ENCODE measurements at regions not wholly inside any gene's neighbourhood (a gene's known extent, or its start where the extent isn't known, plus 50 kb on each side); places are given as distances from the start of the nearest gene placed in this dataset.

DNA sequence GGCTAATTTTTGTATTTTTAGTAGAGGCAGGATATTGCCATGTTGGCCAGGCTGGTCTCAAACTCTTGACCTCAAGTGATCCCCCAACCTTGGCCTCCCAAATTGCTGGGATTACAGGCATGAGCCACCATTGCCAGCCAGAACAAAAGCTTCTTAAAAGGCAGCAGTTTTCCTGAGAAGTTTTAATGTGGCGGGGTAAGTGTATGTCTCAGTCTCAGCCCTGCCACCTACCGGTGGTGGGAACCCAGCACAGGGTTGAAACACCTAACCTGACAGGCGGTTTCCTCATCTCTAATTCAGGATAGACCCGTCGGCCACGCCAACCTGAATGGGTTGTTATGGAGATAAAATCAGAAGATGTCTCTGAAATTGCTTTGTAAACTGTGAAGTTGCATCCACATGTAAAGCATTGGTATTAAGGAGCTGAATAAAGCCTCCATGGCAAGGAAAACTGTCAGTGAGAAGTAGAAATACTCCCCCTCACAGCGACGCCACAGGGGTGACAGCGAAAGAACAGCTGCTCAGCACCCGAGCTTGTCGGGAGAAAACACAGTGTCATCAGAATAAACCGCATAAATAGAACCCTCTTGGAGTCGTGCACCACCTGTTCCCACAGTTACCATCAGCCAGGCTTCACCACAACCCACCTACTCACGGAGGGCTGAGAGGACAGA is 165.9 kb upstream of the NCAM1 start:
- peak overlapping the region; percentile 9 to 84 (median 74) for H3K27ac ChIP-seq
- WGBS, 2 donors (ENCODE audit: low coverage in 1 of 2): 64 to 81% methylated on average over 6 to 7 of the region's 14 CpGs

DNA sequence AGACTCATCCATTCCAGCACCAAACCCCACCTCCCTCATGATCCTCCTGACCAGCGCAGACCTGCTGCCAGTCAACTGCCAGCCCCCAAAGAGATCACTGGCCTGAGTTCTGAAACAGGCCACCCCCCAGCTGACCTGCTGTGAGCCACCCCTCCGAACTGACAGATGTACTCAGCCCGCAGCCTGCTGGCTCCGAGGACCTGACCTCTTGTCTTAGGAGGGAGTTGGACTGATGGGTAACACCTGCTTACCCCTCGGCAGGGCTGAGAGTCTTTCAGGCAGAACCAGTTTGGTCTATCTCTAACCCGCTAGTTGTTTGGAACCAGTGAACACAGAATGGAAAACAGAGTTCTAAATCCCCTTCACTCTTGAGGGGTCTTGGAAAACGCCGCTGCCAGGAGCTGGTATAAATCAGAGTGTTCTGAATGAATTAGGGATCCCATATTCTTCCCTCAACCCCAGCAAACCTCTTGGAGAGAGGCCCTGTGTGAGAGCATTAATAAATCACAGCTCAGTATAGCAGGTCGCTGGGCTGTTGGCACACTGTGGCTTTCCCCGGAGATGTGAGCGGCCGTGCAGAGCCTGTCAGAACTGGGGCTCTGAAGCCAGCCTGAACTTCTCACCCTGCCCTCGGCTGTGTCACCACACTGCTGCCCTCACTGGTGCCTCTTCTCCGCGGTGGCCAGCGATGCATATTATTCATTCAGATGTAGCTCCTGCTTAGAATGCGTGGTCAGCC is 165.1 kb upstream of the NCAM1 start:
- no peaks in the 10 kb centered on the region for H3K27me3 ChIP-seq
- no peak overlapping the region for H3K4me3 ChIP-seq
- TF ChIP-seq EP300 (IDR thresholded peaks at IDR 0.05): no peak
- TF ChIP-seq POLR2AphosphoS5 (IDR thresholded peaks at IDR 0.05): peak; percentile 44
- TF ChIP-seq, protein P1, sequence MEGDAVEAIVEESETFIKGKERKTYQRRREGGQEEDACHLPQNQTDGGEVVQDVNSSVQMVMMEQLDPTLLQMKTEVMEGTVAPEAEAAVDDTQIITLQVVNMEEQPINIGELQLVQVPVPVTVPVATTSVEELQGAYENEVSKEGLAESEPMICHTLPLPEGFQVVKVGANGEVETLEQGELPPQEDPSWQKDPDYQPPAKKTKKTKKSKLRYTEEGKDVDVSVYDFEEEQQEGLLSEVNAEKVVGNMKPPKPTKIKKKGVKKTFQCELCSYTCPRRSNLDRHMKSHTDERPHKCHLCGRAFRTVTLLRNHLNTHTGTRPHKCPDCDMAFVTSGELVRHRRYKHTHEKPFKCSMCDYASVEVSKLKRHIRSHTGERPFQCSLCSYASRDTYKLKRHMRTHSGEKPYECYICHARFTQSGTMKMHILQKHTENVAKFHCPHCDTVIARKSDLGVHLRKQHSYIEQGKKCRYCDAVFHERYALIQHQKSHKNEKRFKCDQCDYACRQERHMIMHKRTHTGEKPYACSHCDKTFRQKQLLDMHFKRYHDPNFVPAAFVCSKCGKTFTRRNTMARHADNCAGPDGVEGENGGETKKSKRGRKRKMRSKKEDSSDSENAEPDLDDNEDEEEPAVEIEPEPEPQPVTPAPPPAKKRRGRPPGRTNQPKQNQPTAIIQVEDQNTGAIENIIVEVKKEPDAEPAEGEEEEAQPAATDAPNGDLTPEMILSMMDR (IDR thresholded peaks at IDR 0.05): no peak
- no peak for TF ChIP-seq POLR2A (IDR thresholded peaks at IDR 0.05)
- 5 to 37% methylated on average over 3 to 9 of the region's 17 CpGs for WGBS, 2 donors (ENCODE audit: low coverage in 1 of 2)
- H3K4me1 ChIP-seq: peaks cover 0 to 49% (median 15%) of the 10 kb centered on the region in 3 donors
- peak overlapping the region in 3 of 4 donors; percentile 71 to 84 (median 77) for H3K27ac ChIP-seq
- no peaks in the 10 kb centered on the region for H3K36me3 ChIP-seq
- peak; percentile 29 for ATAC-seq
- no peaks in the 10 kb centered on the region for H3K9me3 ChIP-seq

More for the DNA sequence above, 165.9 kb upstream of the NCAM1 start:
- Histone ChIP-seq H3K4me1 (peaks cover 0 to 49% (median 15%) of the 10 kb centered on the region in 3 donors), H3K4me3 (no peak overlapping the region), H3K27me3 (no peaks in the 10 kb centered on the region), H3K9me3 (no peaks in the 10 kb centered on the region), H3K36me3 (no peaks in the 10 kb centered on the region)
- no peak for ATAC-seq
- TF ChIP-seq, protein P1 (IDR thresholded peaks at IDR 0.05): peak; percentile 45 to 78 (median 74)
- TF ChIP-seq POLR2AphosphoS5 (IDR thresholded peaks at IDR 0.05): no peak

DNA sequence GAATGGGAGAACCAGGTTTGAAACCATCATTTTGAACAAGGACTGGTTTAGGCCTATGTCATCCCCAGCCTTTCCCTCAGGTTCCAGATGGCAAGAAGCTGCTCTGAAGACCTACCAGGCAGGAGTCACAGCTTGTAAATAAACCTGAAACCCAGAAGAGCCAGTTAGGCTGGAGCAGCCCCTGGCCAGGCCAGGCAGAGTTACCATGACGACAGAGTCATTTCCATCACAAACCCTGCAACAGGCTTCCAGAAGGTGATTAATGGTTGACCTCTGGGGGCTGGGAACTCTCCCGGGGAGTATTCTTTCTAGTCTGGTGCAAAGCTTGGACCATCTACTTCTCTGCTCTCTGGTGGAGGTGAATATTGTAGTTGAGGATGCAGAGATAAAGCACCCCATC is 164.1 kb upstream of the NCAM1 start:
- Histone ChIP-seq H3K9me3 (no peaks in the 10 kb centered on the region), H3K27ac (peak overlapping the region in 2 of 4 donors; percentile 71 to 84), H3K27me3 (no peaks in the 10 kb centered on the region), H3K36me3 (no peaks in the 10 kb centered on the region), H3K4me1 (peaks cover 0 to 49% (median 15%) of the 10 kb centered on the region in 3 donors), H3K4me3 (no peak overlapping the region)
- TF ChIP-seq EP300 (IDR thresholded peaks at IDR 0.05) (no peak), POLR2AphosphoS5 (IDR thresholded peaks at IDR 0.05) (no peak), POLR2A (IDR thresholded peaks at IDR 0.05) (no peak)
- TF ChIP-seq, protein P1 (IDR thresholded peaks at IDR 0.05): no peak
- WGBS, 2 donors (ENCODE audit: low coverage in 1 of 2): 50 to 67% methylated on average over 1 to 2 of the region's 2 CpGs
- ATAC-seq: no peak

DNA sequence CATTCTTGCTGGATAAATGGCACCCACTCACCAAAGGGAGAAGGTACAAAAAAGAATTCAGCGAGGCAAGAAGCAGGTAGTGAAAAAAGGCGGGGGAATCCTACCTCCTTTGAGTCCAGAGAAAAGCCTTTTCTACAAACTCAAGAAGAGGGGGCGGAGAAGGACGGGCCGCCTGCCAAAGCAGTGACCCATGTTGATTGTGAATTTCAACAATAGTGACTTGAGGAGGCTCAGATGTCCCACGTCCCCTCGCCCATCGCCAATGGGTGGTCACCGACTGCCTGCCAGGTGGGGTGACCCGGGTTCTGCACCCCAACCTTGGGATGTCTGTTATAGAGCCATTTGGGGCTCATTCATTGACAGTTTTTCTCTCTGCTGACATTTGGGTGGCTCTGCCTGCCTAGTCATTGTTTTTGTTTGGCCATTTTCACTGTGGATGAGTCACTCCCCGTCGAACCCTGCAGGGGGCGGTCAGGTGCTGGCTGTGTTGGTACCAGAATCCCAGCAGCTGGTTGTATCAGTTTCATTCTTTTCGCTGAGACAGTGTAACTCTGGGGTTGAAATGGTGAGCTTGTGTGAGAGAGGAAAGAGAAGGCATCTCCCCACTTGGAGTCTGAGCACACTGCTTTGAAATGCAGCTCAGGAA is 163.4 kb upstream of the NCAM1 start:
- Histone ChIP-seq H3K4me3 (no peak overlapping the region), H3K9me3 (no peaks in the 10 kb centered on the region), H3K27ac (no peak overlapping the region), H3K27me3 (no peaks in the 10 kb centered on the region), H3K4me1 (peaks cover 0 to 49% (median 15%) of the 10 kb centered on the region in 3 donors), H3K36me3 (no peaks in the 10 kb centered on the region)
- ATAC-seq: no peak
- TF ChIP-seq, protein P1 (IDR thresholded peaks at IDR 0.05): peak in 1 of 4 experiments; percentile 27
- TF ChIP-seq POLR2AphosphoS5 (IDR thresholded peaks at IDR 0.05): no peak
- no peak for TF ChIP-seq EP300 (IDR thresholded peaks at IDR 0.05)
- TF ChIP-seq POLR2A (IDR thresholded peaks at IDR 0.05): no peak
- WGBS, 2 donors (ENCODE audit: low coverage in 1 of 2): 75 to 82% methylated on average over 8 to 13 of the region's 14 CpGs
